Glomerular endothelial cell (primary cell): ENCODE measurements at regions not wholly inside any gene's neighbourhood (a gene's known extent, or its start where the extent isn't known, plus 50 kb on each side); places are given as distances from the start of the nearest gene placed in this dataset.

Experiments used
- DNase-seq: peaks from one replicate; pipeline ENCODE4 v3.0.0-alpha.2; 2011; ENCODE audit warnings: low read depth, low spot score; ENCODE audit errors: extremely low read depth

- no peak for DNase-seq
Measured at GRCh38 chr10:3987143-3987974, 202.3 kb upstream of the KLF6 start.

- DNase-seq, result no peak
Measured at GRCh38 chr10:3986493-3987142, 201.6 kb upstream of the KLF6 start.

- DNase-seq, result no peak
Measured at GRCh38 chr10:3982746-3983442, 197.9 kb upstream of the KLF6 start.

GRCh38 chr10:3981300-3981699 is 196.3 kb upstream of the KLF6 start:
- no peak for DNase-seq

- no peak for DNase-seq
Measured at GRCh38 chr10:3980660-3981059, 195.7 kb upstream of the KLF6 start.

- DNase-seq, result no peak
Measured at GRCh38 chr10:3980144-3980543, 195.1 kb upstream of the KLF6 start.

- no peak for DNase-seq
Measured at GRCh38 chr10:3978761-3979160, 193.8 kb upstream of the KLF6 start.

GRCh38 chr10:3978174-3978573 is 193.2 kb upstream of the KLF6 start:
- DNase-seq, result no peak

GRCh38 chr10:3977761-3978160 is 192.8 kb upstream of the KLF6 start:
- DNase-seq, result no peak

GRCh38 chr10:3976718-3977117 is 191.7 kb upstream of the KLF6 start:
- DNase-seq, result no peak

GRCh38 chr10:3976171-3976570 is 191.2 kb upstream of the KLF6 start:
- no peak for DNase-seq

GRCh38 chr10:3975016-3975415 is 190.0 kb upstream of the KLF6 start:
- DNase-seq, result no peak

- no peak for DNase-seq
Measured at GRCh38 chr10:3972460-3973301, 187.7 kb upstream of the KLF6 start.

GRCh38 chr10:3971713-3972112 is 186.7 kb upstream of the KLF6 start:
- DNase-seq, result no peak

- DNase-seq, result no peak
Measured at GRCh38 chr10:3969876-3970666, 185.1 kb upstream of the KLF6 start.

- no peak for DNase-seq
Measured at GRCh38 chr10:3968727-3969126, 183.7 kb upstream of the KLF6 start.

- DNase-seq, result no peak
Measured at GRCh38 chr10:3964516-3964915, 179.5 kb upstream of the KLF6 start.

GRCh38 chr10:3963191-3963673 is 178.2 kb upstream of the KLF6 start:
- DNase-seq, result no peak

- DNase-seq, result no peak
Measured at GRCh38 chr10:3961082-3961481, 176.1 kb upstream of the KLF6 start.

GRCh38 chr10:3960496-3960895 is 175.5 kb upstream of the KLF6 start:
- DNase-seq, result no peak
